ENCODE measurements at regions not wholly inside any gene's neighbourhood (a gene's known extent, or its start where the extent isn't known, plus 50 kb on each side); places are given as distances from the start of the nearest gene placed in this dataset.
"Not testable (repeated sequence)": the region's sequence is repeated elsewhere in the genome, so short reads cannot be mapped to it uniquely, and the experiment has no call there.

DNA sequence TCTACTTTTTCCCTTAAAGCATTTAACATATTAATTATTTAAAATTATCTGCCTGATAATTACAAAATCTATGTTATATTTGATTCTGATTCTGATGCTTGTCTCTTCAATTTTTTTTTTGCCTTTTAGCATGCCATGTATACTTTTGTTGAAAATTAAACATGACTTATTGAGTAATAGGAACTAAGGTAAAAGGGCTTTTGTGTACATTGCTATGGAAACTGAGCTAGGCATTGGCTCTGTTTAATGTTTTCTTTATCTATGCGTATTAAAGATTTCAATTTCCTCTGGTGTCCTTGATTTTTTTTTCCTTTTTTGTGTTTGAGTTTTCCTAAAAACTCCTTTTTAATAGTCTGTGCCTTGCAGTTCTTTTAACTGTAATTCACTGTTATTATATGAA is 805.2 kb downstream of the DHX35 start:
- DNase-seq (ENCODE audit: low read depth in 1 of 2, low spot score in 2 of 2), result no peak
- no peaks in the 10 kb centered on the region for H3K36me3 ChIP-seq
- H3K4me1 ChIP-seq (replicated peaks), result no peaks in the 10 kb centered on the region
- H3K9me3 ChIP-seq (replicated peaks), result peaks cover 4% of the 10 kb centered on the region; the same call in 1 of the 2 replicates
- H3K27me3 ChIP-seq (replicated peaks), result no peaks in the 10 kb centered on the region
- no peak overlapping the region for H3K4me3 ChIP-seq
- H3K27ac ChIP-seq, result no peak overlapping the region

DNA sequence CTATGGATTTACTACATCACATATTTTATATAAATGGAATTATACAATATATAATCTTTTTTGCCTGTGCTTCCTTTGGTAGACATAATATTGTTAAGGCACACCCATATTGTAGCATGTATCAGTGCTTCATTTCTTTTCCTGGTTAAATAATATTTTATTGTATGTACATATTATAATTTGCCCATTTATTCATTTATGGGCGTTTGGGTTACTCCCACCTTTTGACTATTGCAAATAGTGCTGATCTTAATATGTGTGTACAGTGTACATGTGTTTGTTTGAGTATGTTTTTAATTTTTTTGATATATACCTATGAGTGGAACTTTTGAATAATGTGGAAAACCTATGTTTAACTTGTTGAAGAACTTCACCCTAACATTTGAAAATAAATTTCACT is 804.2 kb downstream of the DHX35 start:
- Histone ChIP-seq H3K4me1 (replicated peaks) (no peaks in the 10 kb centered on the region), H3K27ac (no peak overlapping the region), H3K4me3 (no peak overlapping the region), H3K9me3 (replicated peaks) (0 out of 2 replicates have a peak, but pooled peaks cover 4% of the 10 kb centered on the region), H3K27me3 (replicated peaks) (no peaks in the 10 kb centered on the region), H3K36me3 (no peaks in the 10 kb centered on the region)
- no peak for DNase-seq (ENCODE audit: low read depth in 1 of 2, low spot score in 2 of 2)

DNA sequence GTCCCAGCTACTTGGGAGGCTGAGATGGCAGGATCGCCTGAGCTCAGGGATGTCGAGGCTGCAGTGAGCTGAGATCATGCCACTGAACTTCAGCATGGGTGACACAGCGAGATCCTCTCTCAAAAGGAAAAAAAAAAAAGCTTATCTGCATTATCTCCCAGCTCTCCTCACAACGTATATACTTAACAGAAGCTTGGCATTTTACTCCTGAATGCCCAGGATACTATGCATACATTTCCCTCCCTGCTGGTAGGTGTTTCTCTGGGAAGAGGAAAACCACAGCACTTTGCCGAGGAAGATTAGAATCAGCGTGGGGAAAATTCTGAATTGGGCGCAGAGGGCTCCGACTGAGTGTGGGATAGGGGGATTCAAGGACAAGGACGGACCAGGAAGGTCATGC is 800.6 kb downstream of the DHX35 start:
- no peaks in the 10 kb centered on the region for H3K4me1 ChIP-seq (replicated peaks)
- no peaks in the 10 kb centered on the region for H3K36me3 ChIP-seq
- no peak overlapping the region for H3K27ac ChIP-seq
- no peak for DNase-seq (ENCODE audit: low read depth in 1 of 2, low spot score in 2 of 2)
- H3K4me3 ChIP-seq, result no peak overlapping the region
- H3K27me3 ChIP-seq (replicated peaks), result no peaks in the 10 kb centered on the region
- no peaks in the 10 kb centered on the region for H3K9me3 ChIP-seq (replicated peaks)

DNA sequence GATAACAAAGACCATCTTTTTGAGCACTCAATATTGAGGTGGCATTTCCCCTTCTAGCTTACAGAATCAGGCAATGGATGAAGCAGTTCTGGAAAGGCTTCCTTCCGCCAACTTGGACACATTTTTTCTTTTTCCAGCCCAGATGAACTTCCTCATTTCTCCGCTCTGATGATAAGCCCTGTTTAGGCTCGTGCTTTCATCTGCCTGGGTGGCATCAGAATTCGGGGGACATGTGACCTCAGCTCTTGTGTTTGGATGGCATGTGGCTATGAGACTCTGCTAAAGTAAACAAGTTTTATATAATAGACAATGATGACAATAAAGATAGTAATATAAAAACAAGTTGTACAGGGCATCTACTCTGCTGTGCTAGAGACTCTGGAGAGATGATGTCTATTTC is 796.7 kb downstream of the DHX35 start:
- Histone ChIP-seq H3K4me1 (replicated peaks) (no peaks in the 10 kb centered on the region), H3K4me3 (no peak overlapping the region), H3K9me3 (replicated peaks) (no peaks in the 10 kb centered on the region), H3K27me3 (replicated peaks) (no peaks in the 10 kb centered on the region), H3K27ac (no peak overlapping the region), H3K36me3 (no peaks in the 10 kb centered on the region)
- no peak for DNase-seq (ENCODE audit: low read depth in 1 of 2, low spot score in 2 of 2)

DNA sequence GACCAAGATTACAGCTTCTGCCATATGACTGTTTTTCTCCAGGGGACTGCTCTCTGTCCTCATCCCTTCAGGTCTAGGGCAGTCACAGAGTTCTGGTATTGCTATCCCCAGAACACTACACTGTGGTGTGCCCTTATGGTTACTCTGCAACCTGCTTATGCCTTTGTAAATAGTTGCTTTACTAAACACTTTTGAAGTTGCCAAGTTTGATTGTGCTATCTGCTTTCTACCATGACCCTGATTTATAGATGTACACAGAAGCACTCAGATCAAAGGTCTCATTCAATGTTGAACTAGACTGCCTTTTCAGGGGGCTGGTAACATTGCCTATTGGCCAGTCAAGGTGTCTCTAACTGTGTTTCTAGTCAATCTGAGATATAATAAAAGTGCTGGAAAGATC is 794.7 kb downstream of the DHX35 start:
- Histone ChIP-seq H3K27me3 (replicated peaks) (no peaks in the 10 kb centered on the region), H3K27ac (no peak overlapping the region), H3K9me3 (replicated peaks) (peaks cover 8% of the 10 kb centered on the region; the same call in 1 of the 2 replicates), H3K36me3 (no peaks in the 10 kb centered on the region), H3K4me1 (replicated peaks) (no peaks in the 10 kb centered on the region), H3K4me3 (no peak overlapping the region)
- no peak for DNase-seq (ENCODE audit: low read depth in 1 of 2, low spot score in 2 of 2)

DNA sequence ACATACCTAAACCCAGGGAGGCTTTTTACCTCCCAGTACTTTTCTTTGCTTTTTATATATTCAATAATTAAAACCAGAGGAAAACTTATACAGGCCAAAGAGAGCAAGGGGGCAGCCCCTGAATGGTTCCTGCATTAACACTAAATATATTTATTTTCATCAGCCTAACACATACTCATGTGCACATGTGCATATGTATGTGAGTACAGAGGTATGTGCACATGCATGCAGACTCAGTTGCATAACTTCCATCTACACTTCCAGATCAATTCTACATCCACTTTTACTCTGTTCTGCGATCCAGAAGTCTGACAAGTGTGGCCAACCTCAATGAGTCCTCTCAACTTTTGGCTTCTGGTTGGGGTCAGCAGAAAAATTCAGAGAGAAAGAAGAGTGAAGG is 794.2 kb downstream of the DHX35 start:
- no peaks in the 10 kb centered on the region for H3K36me3 ChIP-seq
- no peak overlapping the region for H3K4me3 ChIP-seq
- no peak for DNase-seq (ENCODE audit: low read depth in 1 of 2, low spot score in 2 of 2)
- H3K9me3 ChIP-seq (replicated peaks), result peaks cover 8% of the 10 kb centered on the region; the same call in 1 of the 2 replicates
- no peaks in the 10 kb centered on the region for H3K4me1 ChIP-seq (replicated peaks)
- no peak overlapping the region for H3K27ac ChIP-seq
- H3K27me3 ChIP-seq (replicated peaks), result no peaks in the 10 kb centered on the region

DNA sequence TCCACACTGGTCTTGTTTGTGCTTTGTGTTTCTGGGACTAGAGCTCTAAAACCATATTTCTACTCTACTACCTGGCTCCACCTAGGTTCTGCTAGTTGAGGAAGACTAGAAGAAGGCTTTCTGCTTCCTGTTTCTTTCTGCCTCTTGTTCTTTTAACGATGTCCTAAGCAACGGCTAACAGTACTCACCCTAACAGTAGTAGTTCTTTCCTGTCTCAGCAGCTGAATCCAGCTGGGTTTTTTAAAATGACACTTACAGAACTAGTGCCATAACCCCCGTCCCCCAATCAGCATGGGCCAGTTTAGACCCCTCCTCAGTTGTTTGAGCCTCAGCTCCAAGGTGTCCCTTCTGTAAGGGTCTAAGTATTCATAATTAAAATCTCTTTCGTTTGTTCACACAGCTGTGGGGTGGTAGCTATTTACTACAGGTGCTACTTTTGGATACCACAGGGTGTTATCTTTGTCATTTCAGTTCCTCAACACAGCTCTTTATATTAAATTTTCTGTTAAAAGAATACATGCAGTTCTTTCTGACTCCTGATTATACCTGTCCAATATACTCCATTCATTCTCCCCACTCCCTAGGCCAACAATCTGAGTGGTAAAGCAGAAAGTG is 790.2 kb downstream of the DHX35 start:
- Histone ChIP-seq H3K9me3 (replicated peaks) (peaks cover 8% of the 10 kb centered on the region; the same call in 1 of the 2 replicates), H3K27me3 (replicated peaks) (no peaks in the 10 kb centered on the region), H3K4me3 (no peak overlapping the region)

DNA sequence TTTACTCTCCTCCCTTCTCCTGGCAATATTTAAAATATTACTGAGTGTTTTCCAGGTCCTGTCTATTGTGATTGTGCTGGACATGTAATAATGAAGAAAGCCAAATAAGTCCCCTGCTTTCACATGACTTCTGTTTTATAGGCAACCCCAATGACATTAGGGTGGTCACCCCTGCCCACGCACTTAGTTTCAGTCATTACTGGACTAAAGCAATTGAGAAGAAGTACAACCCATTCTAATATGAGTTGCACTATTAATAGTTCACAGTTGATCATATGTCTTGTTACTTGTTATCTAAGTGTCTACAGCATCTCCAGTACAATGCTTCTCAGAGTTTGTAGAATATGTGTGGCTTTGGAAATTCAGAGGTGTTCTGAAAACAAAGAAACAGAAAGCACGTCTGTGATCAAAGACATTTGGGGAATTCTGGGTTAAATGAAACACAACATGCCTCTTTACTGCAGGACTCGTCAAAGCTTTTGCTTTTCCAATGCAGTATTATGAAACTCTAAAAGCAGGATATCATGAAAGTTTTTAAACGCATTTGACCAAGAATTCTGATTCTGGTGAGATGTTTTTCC is 789.5 kb downstream of the DHX35 start:
- Histone ChIP-seq H3K36me3 (no peaks in the 10 kb centered on the region), H3K27me3 (replicated peaks) (no peaks in the 10 kb centered on the region), H3K9me3 (replicated peaks) (peaks cover 8% of the 10 kb centered on the region; the same call in 1 of the 2 replicates), H3K27ac (no peak overlapping the region), H3K4me1 (replicated peaks) (no peaks in the 10 kb centered on the region), H3K4me3 (no peak overlapping the region)
- no peak for DNase-seq (ENCODE audit: low read depth in 1 of 2, low spot score in 2 of 2)

More for the DNA sequence above, 790.2 kb downstream of the DHX35 start:
- no peak for DNase-seq (ENCODE audit: low read depth in 1 of 2, low spot score in 2 of 2)
- H3K36me3 ChIP-seq, result no peaks in the 10 kb centered on the region
- H3K27ac ChIP-seq, result no peak overlapping the region
- no peaks in the 10 kb centered on the region for H3K4me1 ChIP-seq (replicated peaks)

DNA sequence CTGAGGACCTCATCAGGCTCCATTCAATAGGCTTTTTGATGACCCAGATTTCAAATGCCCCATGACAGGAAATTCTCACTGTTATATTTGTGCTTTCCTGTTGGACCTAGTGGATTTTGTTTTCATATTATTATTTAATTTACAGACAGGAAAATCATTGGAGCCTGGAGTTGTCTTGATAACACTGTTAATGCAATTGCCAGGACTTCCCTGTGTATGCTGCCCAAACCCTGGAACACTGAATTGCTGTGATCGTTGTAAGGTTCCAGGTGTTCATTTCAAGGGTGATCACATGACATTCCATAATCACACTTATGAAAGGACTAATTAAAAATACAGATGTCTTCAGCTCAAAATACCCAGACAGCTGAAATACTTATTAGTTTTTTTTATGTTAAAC is 783.2 kb downstream of the DHX35 start:
- Histone ChIP-seq H3K4me3 (no peak overlapping the region), H3K27me3 (replicated peaks) (no peaks in the 10 kb centered on the region), H3K4me1 (replicated peaks) (no peaks in the 10 kb centered on the region), H3K27ac (no peak overlapping the region), H3K9me3 (replicated peaks) (no peaks in the 10 kb centered on the region; the same call in 1 of the 2 replicates), H3K36me3 (no peaks in the 10 kb centered on the region)
- DNase-seq (ENCODE audit: low read depth in 1 of 2, low spot score in 2 of 2), result no peak

DNA sequence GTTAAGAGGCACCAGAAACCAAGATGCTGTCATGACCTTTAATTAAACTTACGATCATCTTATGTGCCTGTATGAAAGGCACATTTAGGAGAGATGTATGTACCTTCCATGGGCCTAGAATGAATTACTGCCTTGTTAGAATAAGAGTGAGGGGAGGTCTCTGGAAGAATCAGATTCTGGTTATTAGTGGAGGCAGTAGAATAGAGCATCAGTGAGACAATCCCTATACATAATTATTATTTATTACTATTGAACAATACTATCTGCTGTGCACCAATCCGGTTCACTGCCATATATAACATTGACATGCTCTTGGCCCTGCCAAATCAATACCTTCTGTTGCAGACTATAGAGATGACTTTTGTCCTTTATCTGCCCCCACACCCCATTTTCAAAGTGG is 776.5 kb downstream of the DHX35 start:
- DNase-seq (ENCODE audit: low read depth in 1 of 2, low spot score in 2 of 2), result no peak
- no peaks in the 10 kb centered on the region for H3K36me3 ChIP-seq
- H3K4me3 ChIP-seq, result no peak overlapping the region
- H3K4me1 ChIP-seq (replicated peaks), result no peaks in the 10 kb centered on the region
- no peaks in the 10 kb centered on the region for H3K27me3 ChIP-seq (replicated peaks)
- no peak overlapping the region for H3K27ac ChIP-seq
- no peaks in the 10 kb centered on the region for H3K9me3 ChIP-seq (replicated peaks)

DNA sequence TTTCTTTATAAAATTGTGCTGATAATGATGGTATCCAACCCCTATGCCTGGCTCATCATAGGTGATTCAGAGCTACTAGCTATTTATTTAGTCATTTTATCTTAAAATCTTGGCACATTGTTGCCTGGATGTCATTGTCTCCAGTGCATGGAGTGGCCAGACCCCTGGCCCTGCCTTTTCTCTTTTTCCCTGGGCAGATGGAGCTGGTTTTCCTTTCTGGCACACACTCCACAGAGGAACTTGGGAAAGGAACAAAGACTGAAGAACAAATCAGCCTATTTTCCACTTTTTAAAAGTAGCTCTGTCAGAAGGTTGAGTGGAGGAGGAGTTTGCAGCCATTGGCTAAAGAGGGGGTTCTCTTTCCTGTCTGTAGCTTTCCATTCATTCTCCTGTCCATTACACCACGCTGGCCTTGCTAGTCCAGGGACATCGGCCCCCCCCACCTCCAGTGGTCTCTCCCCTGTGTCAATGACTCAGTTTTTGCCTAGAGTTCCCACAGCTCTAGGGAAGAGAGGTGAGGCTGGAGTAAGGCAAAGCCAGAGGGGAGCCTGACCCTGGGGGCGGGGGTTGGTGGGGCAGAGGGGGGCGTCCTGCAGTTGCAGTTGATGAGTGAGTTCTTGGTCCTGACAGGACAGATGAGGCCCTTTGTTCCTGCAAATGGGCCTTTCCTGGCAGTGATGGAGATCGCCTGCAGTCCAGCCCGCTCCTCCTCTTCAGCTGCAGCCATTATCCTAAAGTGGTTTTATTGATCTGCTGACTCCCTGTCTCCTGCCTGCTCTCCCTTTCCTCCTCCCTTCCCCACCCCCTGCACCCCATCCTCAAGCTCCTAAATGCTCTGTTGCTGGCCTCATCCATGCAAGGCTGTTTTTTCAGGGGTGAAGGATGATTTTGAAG is 774.5 kb downstream of the DHX35 start:
- Histone ChIP-seq H3K4me1 (replicated peaks) (no peaks in the 10 kb centered on the region), H3K36me3 (no peaks in the 10 kb centered on the region), H3K4me3 (no peak overlapping the region), H3K27me3 (replicated peaks) (no peaks in the 10 kb centered on the region), H3K27ac (no peak overlapping the region), H3K9me3 (replicated peaks) (no peaks in the 10 kb centered on the region)
- no peak for DNase-seq (ENCODE audit: low read depth in 1 of 2, low spot score in 2 of 2)

DNA sequence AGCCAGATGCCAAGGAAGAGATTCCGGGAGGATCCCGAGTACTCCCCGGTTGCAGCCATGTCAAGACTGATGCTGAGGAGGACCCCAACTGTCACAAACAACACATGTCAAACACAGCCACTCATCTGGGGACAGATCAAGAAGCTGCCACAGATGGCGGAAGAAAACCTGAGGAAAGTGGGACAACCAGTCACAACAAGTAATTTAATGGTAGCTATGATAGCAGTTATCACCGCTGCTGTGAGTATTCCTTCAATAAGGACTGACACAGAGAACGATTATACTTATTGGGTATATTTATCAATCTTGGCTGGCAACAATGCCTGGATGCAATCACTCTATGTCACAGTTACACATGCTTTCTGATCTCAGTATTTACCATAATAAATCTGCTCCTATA is 763.4 kb downstream of the DHX35 start:
- H3K27me3 ChIP-seq (replicated peaks); H3K4me1 ChIP-seq (replicated peaks); H3K36me3 ChIP-seq; DNase-seq (ENCODE audit: low read depth in 1 of 2, low spot score in 2 of 2); H3K27ac ChIP-seq; H3K9me3 ChIP-seq (replicated peaks); H3K4me3 ChIP-seq: not testable (repeated sequence)

DNA sequence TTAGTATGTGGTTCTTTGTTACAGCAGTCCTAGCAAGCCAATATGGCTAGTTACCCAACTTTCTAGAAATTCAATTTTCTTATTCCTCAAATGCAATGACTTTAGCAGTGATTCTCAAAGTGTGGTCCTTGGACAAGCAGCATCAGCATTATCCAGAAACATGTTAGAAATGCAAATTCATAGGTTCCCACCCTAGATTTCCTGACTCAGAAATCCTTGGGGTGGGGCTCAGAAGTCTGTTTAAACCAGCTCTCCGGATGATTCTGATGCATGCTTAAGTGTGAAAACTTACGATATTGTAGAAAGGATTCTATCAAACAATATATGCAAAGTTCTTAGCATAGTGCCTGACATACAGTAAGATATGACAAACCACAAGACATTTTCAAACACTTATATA is 757.1 kb downstream of the DHX35 start:
- Histone ChIP-seq H3K27me3 (replicated peaks) (no peaks in the 10 kb centered on the region), H3K9me3 (replicated peaks) (peaks cover 3% of the 10 kb centered on the region; the same call in 1 of the 2 replicates), H3K36me3 (no peaks in the 10 kb centered on the region), H3K4me3 (no peak overlapping the region), H3K4me1 (replicated peaks) (no peaks in the 10 kb centered on the region), H3K27ac (no peak overlapping the region)
- DNase-seq (ENCODE audit: low read depth in 1 of 2, low spot score in 2 of 2), result no peak

DNA sequence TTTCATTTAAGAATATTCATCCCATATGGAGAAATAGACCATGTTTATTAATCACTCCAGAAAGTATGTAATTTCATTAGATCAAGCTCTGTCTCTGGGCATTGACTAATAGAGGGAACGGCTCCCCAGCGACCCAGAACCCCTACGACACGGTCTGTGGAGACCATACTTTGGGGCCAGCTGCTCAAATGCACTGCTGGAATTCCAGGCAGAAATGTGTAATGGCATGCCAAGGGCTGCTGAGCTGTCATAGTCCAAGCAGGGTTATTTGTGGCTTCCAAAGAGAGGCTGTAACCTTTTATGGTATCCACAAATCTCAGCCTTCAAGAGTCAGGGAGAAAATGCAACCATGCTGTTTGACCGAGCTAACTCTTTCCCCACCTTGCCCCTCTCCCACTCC is 755.8 kb downstream of the DHX35 start:
- Histone ChIP-seq H3K27ac (no peak overlapping the region), H3K9me3 (replicated peaks) (peaks cover 3% of the 10 kb centered on the region; the same call in 1 of the 2 replicates), H3K4me1 (replicated peaks) (no peaks in the 10 kb centered on the region), H3K27me3 (replicated peaks) (no peaks in the 10 kb centered on the region), H3K36me3 (no peaks in the 10 kb centered on the region), H3K4me3 (no peak overlapping the region)
- DNase-seq (ENCODE audit: low read depth in 1 of 2, low spot score in 2 of 2), result no peak
